ENCODE measurements at regions not wholly inside any gene's neighbourhood (a gene's known extent, or its start where the extent isn't known, plus 50 kb on each side); places are given as distances from the start of the nearest gene placed in this dataset.
"Not testable (repeated sequence)": the region's sequence is repeated elsewhere in the genome, so short reads cannot be mapped to it uniquely, and the experiment has no call there.

DNA sequence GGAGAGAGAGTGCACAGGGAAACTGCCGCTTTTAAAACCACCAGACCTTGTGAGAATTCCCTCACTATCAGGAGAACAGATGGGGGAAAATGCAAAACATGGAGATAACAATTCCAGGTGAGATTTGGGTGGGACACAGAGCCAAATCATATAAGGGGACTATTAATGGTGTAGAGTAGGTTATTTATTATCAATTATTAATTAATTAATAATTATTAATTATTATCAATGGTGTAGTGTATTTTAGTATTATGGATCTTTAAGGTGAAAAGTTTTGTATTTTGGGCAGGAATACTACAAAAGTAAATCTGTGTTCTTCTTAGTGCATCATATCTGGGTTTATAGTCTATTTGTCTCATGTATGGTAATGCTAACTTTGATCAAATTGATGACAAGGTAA, 377.7 kb upstream of the KCND2 start:
- no peaks in the 10 kb centered on the region for H3K36me3 ChIP-seq
- no peak for DNase-seq
- no peaks in the 10 kb centered on the region; the same call in 1 of the 2 replicates for H3K27me3 ChIP-seq
- H3K9me3 ChIP-seq (replicated peaks) = no peaks in the 10 kb centered on the region
- no peaks in the 10 kb centered on the region for H3K4me1 ChIP-seq
- H3K27ac ChIP-seq = no peak overlapping the region
- H3K4me3 ChIP-seq = no peak overlapping the region

DNA sequence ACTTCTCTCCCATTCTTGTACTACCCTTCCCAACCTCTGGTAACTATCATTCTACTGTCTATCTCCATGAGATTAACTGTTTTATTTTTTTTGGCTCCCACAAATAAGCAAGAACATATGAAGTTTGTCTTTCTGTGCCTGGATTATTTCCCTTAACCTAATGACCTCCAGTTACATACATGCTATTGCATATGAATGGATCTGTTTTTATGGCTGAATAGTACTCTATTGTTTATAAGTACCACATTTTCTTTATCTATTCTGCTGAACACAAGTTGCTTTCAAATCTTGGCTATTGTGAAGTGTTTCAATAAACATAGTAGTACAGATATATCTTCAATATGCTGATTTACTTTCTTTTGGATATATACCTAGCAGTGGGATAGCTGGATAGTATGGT, 376.6 kb upstream of the KCND2 start:
- no peaks in the 10 kb centered on the region for H3K36me3 ChIP-seq
- no peaks in the 10 kb centered on the region; the same call in 1 of the 2 replicates for H3K27me3 ChIP-seq
- H3K4me1 ChIP-seq = no peaks in the 10 kb centered on the region
- no peaks in the 10 kb centered on the region for H3K9me3 ChIP-seq (replicated peaks)
- no peak overlapping the region for H3K27ac ChIP-seq
- no peak for DNase-seq
- H3K4me3 ChIP-seq = no peak overlapping the region

- no peak overlapping the region for H3K4me3 ChIP-seq
- DNase-seq = no peak
Measured at GRCh38 chr7:119900996-119901672, 371.8 kb upstream of the KCND2 start.

GRCh38 chr7:119903085-119903484, 369.9 kb upstream of the KCND2 start:
- H3K4me3 ChIP-seq = no peak overlapping the region
- H3K27me3 ChIP-seq = no peaks in the 10 kb centered on the region

More at GRCh38 chr7:119900996-119901672, 371.8 kb upstream of the KCND2 start:
- Histone ChIP-seq H3K27me3 (no peaks in the 10 kb centered on the region), H3K27ac (no peak overlapping the region), H3K36me3 (no peaks in the 10 kb centered on the region), H3K9me3 (replicated peaks) (no peaks in the 10 kb centered on the region), H3K4me1 (no peaks in the 10 kb centered on the region)

DNA sequence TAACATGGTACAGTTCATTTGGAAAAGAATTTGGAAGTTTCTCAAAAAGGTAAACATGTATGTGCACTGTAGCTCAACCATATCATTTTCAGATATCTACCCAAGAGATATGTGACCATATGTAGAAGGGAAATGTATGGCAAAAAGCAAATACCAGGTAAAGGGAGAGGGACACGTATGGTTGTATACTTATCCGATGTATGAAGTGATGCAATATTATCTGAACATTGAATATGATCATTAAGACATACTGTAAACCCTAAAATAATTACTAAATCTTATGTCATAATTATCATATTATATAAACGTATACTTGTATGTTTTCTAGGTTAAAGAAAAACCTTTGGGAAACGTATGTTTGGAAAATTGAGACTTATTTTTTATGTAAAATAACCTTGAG, 367.5 kb upstream of the KCND2 start:
- no peak overlapping the region for H3K27ac ChIP-seq
- no peak overlapping the region for H3K4me3 ChIP-seq

More at GRCh38 chr7:119903085-119903484, 369.9 kb upstream of the KCND2 start:
- Histone ChIP-seq H3K9me3 (replicated peaks) (no peaks in the 10 kb centered on the region), H3K4me1 (no peaks in the 10 kb centered on the region), H3K36me3 (no peaks in the 10 kb centered on the region), H3K27ac (no peak overlapping the region)
- no peak for DNase-seq

DNA sequence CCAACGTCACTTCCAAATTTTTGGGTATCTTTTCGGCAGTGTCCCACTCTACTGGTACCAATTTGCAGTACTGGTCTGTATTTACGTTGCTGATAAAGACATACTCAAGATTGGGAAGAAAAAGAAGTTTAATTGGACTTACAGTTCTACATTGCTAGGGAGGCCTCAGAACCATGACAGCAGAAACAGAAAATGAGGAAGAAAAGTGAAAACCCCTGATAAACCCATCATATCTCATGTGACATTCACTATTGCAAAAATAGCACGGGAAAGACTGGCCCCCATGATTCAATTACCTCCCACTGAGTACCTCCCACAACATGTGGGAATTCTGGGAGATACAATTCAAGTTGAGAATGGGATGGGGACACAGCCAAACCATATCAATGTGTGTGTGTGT, 364.0 kb upstream of the KCND2 start:
- no peaks in the 10 kb centered on the region for H3K9me3 ChIP-seq (replicated peaks)
- H3K27ac ChIP-seq = no peak overlapping the region
- H3K4me3 ChIP-seq = no peak overlapping the region
- no peaks in the 10 kb centered on the region for H3K27me3 ChIP-seq
- H3K36me3 ChIP-seq = no peaks in the 10 kb centered on the region
- H3K4me1 ChIP-seq = no peaks in the 10 kb centered on the region
- DNase-seq = no peak

More for the DNA sequence above, 367.5 kb upstream of the KCND2 start:
- Histone ChIP-seq H3K36me3 (no peaks in the 10 kb centered on the region), H3K4me1 (no peaks in the 10 kb centered on the region), H3K27me3 (no peaks in the 10 kb centered on the region), H3K9me3 (replicated peaks) (no peaks in the 10 kb centered on the region)
- DNase-seq = no peak

DNA sequence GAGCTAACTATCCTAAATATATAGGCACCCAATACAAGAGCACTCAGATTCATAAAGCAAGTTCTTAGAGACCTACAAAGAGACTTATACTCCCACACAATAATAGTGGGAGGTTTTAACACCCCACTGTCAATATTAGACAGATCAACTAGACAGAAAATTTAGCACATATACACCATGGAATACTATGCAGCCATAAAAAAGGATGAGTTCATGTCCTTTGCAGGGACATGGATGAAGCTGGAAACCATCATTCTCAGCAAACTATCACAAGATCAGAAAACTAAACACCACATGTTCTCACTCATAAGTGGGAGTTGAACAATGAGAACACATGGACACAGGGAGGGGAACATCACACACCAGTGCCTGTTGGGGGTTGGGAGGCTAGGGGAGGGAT, 358.9 kb upstream of the KCND2 start:
- not testable (repeated sequence) for H3K36me3 ChIP-seq; H3K4me1 ChIP-seq; DNase-seq; H3K9me3 ChIP-seq (replicated peaks); H3K27ac ChIP-seq; H3K27me3 ChIP-seq; H3K4me3 ChIP-seq

- Histone ChIP-seq H3K4me1 (no peaks in the 10 kb centered on the region), H3K4me3 (no peak overlapping the region), H3K27me3 (no peaks in the 10 kb centered on the region), H3K27ac (no peak overlapping the region), H3K36me3 (no peaks in the 10 kb centered on the region), H3K9me3 (replicated peaks) (no peaks in the 10 kb centered on the region)
- DNase-seq = no peak
Measured at GRCh38 chr7:119916501-119916900, 356.5 kb upstream of the KCND2 start.

DNA sequence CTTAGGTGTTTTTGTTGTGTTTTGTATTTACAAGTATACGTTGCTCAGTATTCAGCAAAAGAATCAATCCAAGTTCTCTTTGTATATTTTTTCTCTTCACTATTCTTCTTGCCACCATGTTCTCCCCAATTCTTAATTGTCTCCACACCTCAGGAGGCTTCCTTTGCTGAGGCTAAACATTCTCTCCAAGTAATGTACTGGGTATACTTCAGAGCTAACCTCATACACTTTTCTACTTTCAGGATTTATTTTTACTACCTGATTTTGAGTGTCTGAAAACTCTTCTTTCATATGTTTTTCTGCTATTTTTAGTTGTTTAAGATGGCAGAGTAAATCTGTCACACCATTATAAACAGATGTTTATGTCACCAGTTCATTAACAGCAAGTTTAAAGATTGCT, 354.8 kb upstream of the KCND2 start:
- Histone ChIP-seq H3K27me3 (no peaks in the 10 kb centered on the region), H3K9me3 (replicated peaks) (no peaks in the 10 kb centered on the region), H3K4me1 (no peaks in the 10 kb centered on the region), H3K36me3 (no peaks in the 10 kb centered on the region), H3K4me3 (no peak overlapping the region), H3K27ac (no peak overlapping the region)
- no peak for DNase-seq

GRCh38 chr7:119919986-119920385, 353.0 kb upstream of the KCND2 start:
- Histone ChIP-seq H3K4me1 (no peaks in the 10 kb centered on the region), H3K36me3 (no peaks in the 10 kb centered on the region), H3K27ac (no peak overlapping the region), H3K9me3 (replicated peaks) (no peaks in the 10 kb centered on the region), H3K27me3 (no peaks in the 10 kb centered on the region), H3K4me3 (no peak overlapping the region)
- no peak for DNase-seq

DNA sequence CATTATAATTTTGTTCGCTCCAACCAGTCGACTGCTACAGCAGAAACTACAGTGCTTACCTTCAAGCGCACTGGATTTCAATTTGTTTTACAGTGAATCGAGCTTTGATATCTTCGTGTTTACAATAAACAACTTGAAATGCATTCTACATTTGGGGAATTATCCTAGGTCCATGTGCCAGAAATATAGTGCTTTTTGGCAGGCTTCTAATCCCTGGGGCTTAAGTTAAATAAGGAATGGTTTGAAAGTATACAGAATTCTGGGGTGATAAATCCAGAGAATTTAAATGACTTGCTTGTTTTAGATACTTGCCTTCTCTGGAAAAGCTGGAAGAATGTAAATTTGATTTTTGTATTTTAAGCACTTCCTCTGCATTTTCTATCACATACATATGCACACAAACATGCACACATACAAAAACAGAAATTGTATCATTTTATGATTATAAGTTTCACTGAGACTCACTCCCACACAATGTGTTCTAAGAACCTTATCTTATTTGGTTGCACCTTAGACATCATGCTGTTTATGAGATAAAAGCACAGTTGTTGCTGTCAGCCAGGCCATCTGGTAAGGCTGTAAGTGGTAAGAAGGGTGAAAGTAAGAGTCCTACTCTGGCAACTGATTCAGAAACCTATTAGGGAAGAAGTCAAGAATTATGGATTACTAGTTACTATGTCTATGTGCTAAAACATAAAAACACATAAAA, 347.2 kb upstream of the KCND2 start:
- no peak overlapping the region for H3K27ac ChIP-seq
- no peak for DNase-seq
- H3K9me3 ChIP-seq (replicated peaks) = no peaks in the 10 kb centered on the region
- H3K4me1 ChIP-seq = no peaks in the 10 kb centered on the region
- H3K36me3 ChIP-seq = no peaks in the 10 kb centered on the region
- H3K4me3 ChIP-seq = no peak overlapping the region
- H3K27me3 ChIP-seq = no peaks in the 10 kb centered on the region

GRCh38 chr7:119929891-119930290, 343.1 kb upstream of the KCND2 start:
- Histone ChIP-seq H3K9me3 (replicated peaks) (no peaks in the 10 kb centered on the region), H3K4me3 (no peak overlapping the region), H3K27me3 (no peaks in the 10 kb centered on the region), H3K36me3 (no peaks in the 10 kb centered on the region), H3K4me1 (no peaks in the 10 kb centered on the region), H3K27ac (no peak overlapping the region)
- DNase-seq = no peak

GRCh38 chr7:119931230-119931824, 341.6 kb upstream of the KCND2 start:
- Histone ChIP-seq H3K4me3 (no peak overlapping the region), H3K27ac (no peak overlapping the region), H3K4me1 (no peaks in the 10 kb centered on the region), H3K36me3 (no peaks in the 10 kb centered on the region), H3K9me3 (replicated peaks) (no peaks in the 10 kb centered on the region), H3K27me3 (no peaks in the 10 kb centered on the region)
- DNase-seq = no peak

- Histone ChIP-seq H3K36me3 (no peaks in the 10 kb centered on the region), H3K4me1 (no peaks in the 10 kb centered on the region), H3K27ac (no peak overlapping the region), H3K27me3 (no peaks in the 10 kb centered on the region), H3K9me3 (replicated peaks) (no peaks in the 10 kb centered on the region), H3K4me3 (no peak overlapping the region)
- peak in 1 of 2 experiments; percentile 59 for DNase-seq
Measured at GRCh38 chr7:119935418-119936025, 337.5 kb upstream of the KCND2 start.

- no peaks in the 10 kb centered on the region for H3K4me1 ChIP-seq
- no peaks in the 10 kb centered on the region for H3K9me3 ChIP-seq (replicated peaks)
- H3K27ac ChIP-seq = no peak overlapping the region
- no peaks in the 10 kb centered on the region for H3K36me3 ChIP-seq
- no peak overlapping the region for H3K4me3 ChIP-seq
- H3K27me3 ChIP-seq = no peaks in the 10 kb centered on the region
- no peak for DNase-seq
Measured at GRCh38 chr7:119936836-119937235, 336.1 kb upstream of the KCND2 start.
